HEK293T (cell line): ENCODE measurements at regions not wholly inside any gene's neighbourhood (a gene's known extent, or its start where the extent isn't known, plus 50 kb on each side); places are given as distances from the start of the nearest gene placed in this dataset.

Experiments
- BHLHE40 ChIP-seq: fragments of 450-650 bp; IDR thresholded peaks from 2 replicates; pipeline ENCODE4 v1.6.1; 2016; ENCODE audit warnings: mild to moderate bottlenecking, moderate library complexity, borderline replicate concordance
- CTBP1 ChIP-seq: fragments of 450-650 bp; IDR thresholded peaks from 2 replicates; pipeline ENCODE4 v1.6.1; 2016; ENCODE audit warnings: borderline replicate concordance
- FOXA1 ChIP-seq: fragments of 450-650 bp; IDR thresholded peaks from 2 replicates; pipeline ENCODE4 v1.6.1; 2016; ENCODE audit warnings: mild to moderate bottlenecking
- FOXM1 ChIP-seq: fragments of 450-650 bp; IDR thresholded peaks from 2 replicates; pipeline ENCODE4 v1.6.1; 2017; ENCODE audit warnings: mild to moderate bottlenecking, borderline replicate concordance
- HDGF ChIP-seq: fragments of 450-650 bp; IDR thresholded peaks from 2 replicates; pipeline ENCODE4 v1.6.1; 2017; ENCODE audit warnings: antibody characterized with exemption, borderline replicate concordance
- NFRKB ChIP-seq: fragments of 450-650 bp; IDR thresholded peaks from 2 replicates; pipeline ENCODE4 v1.6.1; 2016; ENCODE audit warnings: mild to moderate bottlenecking, moderate library complexity
- SP1 ChIP-seq: fragments of 450-650 bp; IDR thresholded peaks from 2 replicates; pipeline ENCODE4 v1.6.1; 2017

DNA sequence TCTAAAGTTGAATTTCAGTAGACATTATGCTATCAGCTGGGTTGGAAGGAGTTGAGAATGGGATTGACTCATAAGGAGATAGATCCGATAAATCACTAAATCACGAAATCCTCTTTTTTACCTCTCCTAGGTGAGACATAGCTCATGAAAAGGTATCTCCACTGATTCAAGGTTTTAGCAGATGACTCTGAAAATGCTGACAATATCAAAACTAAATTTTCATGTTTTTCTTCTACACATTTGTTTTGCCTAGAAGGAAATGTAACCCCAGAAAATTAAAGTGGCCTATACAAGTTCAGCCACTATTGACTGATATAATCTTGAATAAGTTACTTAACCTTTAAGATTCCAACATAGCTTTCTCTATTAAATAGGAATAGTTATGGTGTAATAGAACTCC is 82.2 kb upstream of the VWDE start:
- TF ChIP-seq CTBP1: no peak
- TF ChIP-seq FOXM1: no peak
- TF ChIP-seq SP1: no peak
- TF ChIP-seq FOXA1: no peak
- TF ChIP-seq NFRKB: no peak
- TF ChIP-seq BHLHE40: no peak
- TF ChIP-seq HDGF: no peak
